NCI-H187 treated with DMSO at 0.1 percent for 48 hours (cell line): ENCODE measurements at regions not wholly inside any gene's neighbourhood (a gene's known extent, or its start where the extent isn't known, plus 50 kb on each side); places are given as distances from the start of the nearest gene placed in this dataset.

ENCODE experiments used
- DNase-seq: peaks from one replicate; lab custom pipeline; 2025; lab: John Stamatoyannopoulos, UW

- no peak for DNase-seq
Observed at GRCh38 chr3:24596626-24597025, 102.0 kb upstream of the THRB start.

- no peak for DNase-seq
Observed at GRCh38 chr3:24598695-24599470, 104.2 kb upstream of the THRB start.

GRCh38 chr3:24601066-24601939 lies 106.7 kb upstream of the THRB start:
- no peak for DNase-seq

GRCh38 chr3:24604215-24604614 lies 109.6 kb upstream of the THRB start:
- DNase-seq = no peak

DNA sequence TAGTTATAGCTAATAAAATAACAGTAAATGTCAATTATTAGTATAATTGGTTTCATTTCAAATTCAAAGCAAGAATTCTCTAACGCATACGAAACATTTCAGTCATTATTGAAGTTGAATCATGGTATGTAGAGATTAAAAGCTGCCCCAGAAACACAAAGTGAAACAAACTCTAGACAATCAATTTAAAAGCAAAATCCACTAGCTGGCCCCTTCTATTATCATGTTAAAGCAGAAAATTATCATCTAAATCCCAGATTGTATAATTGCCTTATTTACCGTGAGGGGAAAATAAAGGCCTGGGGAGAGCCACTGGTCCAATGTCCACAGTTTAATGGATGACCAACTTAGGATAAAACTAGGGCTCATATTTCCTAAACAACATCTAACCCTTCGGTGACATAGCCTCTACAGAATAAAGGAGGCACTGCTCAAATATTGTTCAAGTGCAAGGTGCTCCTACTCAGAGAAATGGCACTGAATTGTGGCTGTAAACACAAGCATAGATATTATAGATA lies 110.9 kb upstream of the THRB start:
- DNase-seq = no peak

GRCh38 chr3:24607281-24607680 lies 112.6 kb upstream of the THRB start:
- no peak for DNase-seq

- no peak for DNase-seq
Observed at GRCh38 chr3:24608701-24609390, 114.2 kb upstream of the THRB start.

GRCh38 chr3:24614359-24614758 lies 119.7 kb upstream of the THRB start:
- DNase-seq = no peak

DNA sequence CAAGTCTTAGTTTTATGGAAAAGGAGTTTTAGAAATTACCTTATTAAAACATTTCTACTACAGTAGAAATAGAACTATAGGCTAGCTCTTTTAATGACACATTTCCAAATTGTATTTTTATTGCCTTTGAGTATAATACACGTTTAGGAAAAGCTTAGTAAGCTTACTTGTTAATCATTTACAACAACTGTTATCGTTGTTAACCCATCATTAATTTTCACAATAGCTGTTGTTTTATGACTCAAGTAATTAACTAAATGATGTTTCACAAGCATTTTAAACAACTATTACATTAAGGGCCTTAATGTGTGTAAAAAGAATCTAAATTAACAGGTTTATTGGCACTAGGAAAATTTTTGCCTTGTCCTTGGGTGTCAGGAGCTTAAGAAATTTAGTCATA lies 120.5 kb upstream of the THRB start:
- DNase-seq = no peak

DNA sequence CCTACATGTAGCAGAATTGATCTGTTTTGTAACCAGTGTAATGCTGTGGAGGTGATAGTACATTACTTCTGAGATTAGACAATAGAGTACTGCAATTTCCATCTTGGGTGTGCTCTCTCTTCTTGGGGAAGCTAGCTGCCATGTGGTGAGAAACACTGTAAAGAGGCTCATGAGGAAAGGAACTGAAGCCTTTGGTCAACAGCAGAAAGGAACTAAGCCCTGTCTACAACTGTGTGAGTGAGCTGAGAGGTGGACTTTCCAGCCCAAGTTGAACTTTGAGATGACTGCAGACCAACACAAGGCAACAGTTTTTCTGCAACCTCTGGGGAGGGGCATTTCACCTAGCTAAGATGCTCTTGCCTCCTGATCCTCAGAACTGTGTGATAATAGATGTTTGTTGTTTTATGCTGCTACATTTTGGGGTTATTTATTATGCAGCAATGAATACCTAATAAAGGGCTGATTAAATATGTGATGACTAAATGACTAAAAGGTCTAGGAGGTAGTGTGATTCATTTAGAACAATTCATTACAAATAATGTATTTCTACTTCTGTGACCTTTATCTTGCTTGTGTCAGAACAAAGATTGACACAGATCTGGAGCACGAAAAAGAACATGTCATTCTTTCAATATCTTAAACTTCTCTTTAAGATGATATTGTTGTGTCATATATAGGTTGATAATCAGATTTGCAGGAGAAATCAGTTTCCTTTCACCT lies 121.6 kb upstream of the THRB start:
- no peak for DNase-seq

- DNase-seq = no peak
Observed at GRCh38 chr3:24622138-24622537, 127.5 kb upstream of the THRB start.

DNA sequence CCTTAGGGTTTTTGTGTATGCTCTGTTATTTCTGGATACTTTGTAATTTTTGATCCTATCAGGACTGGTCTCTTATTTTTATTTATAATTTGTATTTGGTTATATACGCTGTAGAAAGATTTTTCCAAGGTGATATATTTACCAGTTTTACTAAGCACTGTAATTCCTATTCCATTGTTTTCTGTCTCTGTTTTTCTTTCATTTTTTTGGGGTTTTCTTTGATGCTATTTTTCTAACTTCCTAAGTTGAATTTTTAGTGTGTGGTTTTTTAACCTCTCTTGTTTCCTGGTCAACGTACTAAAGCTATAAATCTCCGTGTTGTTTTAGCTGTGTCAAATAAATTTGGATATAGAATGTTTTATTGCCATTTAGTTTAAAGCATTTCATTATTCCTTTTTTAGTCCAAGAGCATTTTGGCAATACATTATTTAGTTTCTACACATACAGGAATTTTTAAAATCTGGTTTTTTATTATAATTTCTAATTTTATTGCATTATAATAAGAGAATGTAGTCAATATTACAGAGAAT lies 128.1 kb upstream of the THRB start:
- DNase-seq = no peak

DNA sequence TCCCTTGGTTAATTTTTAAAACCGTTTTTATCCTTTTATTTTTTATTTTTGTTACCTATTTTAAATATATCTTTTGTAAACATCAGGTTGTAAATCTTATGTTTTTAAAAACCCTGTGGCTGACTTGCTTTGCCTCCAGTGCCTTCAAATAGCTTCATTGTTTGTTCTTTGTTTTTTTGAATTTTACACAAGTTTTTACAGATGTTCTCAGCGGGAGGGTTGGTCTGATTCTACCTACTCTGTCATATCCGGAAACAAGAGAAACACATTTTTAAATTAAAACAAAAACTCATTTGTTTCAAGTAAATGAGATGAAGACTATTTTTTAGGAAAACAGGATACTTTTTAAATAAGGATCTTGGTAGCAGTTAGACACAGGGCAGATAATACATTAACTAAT lies 129.0 kb upstream of the THRB start:
- DNase-seq = no peak

- DNase-seq = no peak
Observed at GRCh38 chr3:24624938-24625681, 130.5 kb upstream of the THRB start.

- DNase-seq = no peak
Observed at GRCh38 chr3:24628523-24629258, 134.0 kb upstream of the THRB start.

DNA sequence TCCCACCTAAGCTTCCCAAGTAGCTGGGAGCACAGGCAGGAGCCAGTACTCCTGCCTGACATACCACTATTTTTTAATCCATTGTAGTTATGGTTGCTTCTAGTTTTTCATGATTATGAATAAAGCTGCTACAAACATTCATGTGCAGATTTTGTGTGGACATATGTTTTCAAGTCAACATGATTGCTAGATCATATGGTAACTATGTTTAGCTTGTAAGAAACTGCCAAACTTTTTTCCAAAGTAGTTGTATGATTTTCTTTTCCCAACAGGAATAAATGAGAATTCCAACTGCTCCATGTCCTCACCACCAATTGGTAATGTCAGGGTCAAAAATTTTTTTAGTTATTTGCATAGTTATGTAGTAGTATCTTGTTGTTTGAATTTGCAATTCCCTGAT lies 136.8 kb upstream of the THRB start:
- DNase-seq = no peak

DNA sequence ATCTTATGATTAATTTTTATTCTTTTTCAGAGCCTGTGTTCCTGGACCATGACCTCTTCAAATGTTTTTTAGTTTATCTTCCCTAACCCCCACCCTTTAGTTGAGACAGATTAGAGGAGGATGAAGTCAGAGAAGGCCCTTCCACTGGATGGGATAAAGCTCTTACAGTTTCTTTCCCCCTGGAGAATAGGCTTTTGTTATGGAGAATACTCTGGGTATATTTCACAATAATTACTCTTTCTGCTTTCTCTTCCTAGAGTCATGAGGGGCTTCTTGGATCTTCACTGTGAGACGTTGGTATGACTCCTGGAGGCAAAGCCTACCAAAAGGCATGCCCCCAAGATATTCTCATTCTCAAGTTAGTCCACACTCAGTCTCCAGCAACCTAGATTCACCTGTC lies 144.4 kb upstream of the THRB start:
- DNase-seq = no peak

DNA sequence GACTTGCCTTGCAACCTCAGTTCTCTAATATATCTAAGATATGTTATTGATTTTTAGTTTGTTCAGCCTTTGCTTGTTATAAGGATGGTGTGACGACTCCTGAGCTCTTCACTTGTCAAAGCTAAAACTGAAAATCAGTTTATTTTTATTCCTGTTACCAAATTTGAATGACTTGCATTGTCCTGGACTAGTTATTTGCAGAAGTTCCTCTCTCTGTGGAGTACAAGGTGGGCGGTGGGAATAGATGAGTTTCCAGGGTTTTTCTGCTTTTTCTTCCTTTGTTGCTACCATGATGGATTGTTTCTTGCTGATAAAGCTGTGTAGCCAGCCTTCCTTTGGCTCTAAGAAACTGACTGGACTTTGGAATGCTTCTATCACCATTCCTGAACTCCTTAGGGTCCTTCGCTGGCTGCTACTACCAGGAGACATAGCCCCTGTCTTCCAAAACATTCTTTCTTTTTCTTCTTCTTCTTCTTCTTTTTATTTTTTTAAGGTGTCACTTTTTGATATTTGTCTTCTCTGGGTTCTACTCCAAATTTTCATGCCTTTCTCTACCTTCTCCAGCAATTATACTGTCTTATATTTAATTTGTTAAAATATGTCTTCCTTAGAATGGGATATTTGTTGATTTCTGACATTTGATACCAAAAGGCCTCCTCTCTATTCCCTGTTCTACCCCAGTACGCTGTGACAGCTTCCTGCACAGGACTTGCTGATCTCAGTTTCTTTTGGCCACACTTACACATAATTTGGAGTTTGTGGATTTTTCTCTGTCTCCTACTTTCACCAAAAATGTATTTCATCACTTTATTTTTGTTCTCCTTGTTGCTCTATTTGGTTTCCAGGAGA lies 145.1 kb upstream of the THRB start:
- DNase-seq = no peak

GRCh38 chr3:24640330-24640877 lies 145.8 kb upstream of the THRB start:
- DNase-seq = no peak
